Hematopoietic multipotent progenitor cell treated with erythropoietin and hydrocortisone succinate and interleukin-3 and kit ligand, for 15 days (in vitro differentiated cells): ENCODE measurements at regions not wholly inside any gene's neighbourhood (a gene's known extent, or its start where the extent isn't known, plus 50 kb on each side); places are given as distances from the start of the nearest gene placed in this dataset.

Experiments used
- DNase-seq: peaks from one replicate; pipeline ENCODE4 v3.0.0-alpha.2; 2015; ENCODE audit warnings: low spot score

DNA sequence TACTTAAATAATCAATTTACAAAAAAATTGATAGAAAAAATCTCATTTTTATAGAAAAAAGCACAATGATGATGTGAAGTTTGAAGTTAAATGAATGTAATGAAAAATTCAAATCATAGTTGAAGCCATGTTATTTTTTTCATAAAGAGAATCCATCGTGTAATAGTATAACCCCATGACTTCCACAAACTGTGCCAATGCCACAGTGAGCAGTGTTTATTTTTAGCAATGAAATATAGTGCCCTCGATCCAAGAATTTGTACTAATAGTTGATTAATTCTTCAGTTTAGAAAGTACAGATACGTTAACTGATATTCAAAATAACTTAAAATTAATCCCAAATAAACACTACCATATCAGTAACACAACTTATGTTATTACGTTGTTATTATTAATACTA, 225.9 kb downstream of the PTPRC start:
- DNase-seq, result no peak

DNA sequence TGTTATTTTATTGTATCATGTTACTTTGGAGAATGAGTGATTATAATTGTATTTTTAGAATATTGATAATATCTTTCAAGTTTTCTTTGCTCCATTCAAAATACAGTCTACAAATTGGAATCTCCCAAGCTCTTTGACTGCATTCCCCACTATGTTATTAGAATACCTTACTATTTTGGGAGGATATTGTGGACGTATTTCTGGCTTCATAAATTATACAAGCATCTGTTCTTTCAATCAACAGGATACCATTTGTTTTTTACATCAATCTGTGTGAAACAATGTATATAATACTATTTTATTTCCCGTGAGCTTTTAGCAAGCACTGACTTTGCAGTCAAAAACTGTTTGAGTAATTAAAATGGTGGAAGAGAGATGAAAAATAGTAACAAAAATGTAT, 226.5 kb downstream of the PTPRC start:
- no peak for DNase-seq

DNA sequence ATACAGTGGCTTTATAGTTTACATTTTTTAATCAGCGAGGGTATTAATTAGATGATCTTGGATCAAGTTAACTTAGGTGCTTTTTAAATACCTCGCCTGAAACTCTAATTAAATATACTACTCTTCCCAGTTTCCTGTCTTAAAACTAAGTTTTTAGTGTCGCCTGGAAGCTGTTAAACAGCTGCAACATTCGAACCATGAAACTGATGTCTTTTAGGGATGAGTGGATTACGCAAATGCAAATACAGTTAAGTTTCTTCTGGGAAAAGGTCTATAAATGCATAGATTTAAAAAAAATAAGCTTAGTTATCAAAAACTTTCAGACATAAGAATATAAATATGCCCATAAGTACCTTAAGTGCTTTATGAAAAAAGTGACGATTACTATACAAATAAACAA, 228.3 kb downstream of the PTPRC start:
- no peak for DNase-seq

DNA sequence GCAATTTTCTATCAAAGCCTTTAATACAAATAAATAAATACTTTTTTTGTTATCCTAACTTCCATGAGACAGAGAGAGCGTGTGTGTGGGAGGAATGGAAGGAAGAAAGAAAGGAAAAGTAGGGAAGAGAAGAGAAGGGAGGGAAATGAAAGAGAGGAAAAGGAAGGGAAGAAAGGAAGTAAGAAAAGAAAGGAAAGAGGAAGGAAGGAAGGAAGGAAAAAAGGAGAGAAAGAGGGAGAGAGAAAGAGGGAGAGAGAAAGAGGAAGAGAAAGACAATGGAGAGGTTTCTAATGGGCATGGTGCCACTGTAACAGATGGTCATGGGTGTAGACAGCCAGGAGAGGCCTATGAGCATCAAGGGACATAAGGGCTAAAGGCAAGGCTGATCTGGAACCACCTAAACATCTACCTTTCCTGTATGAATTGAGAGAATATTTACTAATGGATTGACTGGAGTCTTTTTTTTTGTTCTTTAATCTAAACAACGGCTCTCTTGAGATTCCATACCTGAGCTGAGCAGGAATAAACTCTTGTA, 234.9 kb downstream of the PTPRC start:
- no peak for DNase-seq

DNA sequence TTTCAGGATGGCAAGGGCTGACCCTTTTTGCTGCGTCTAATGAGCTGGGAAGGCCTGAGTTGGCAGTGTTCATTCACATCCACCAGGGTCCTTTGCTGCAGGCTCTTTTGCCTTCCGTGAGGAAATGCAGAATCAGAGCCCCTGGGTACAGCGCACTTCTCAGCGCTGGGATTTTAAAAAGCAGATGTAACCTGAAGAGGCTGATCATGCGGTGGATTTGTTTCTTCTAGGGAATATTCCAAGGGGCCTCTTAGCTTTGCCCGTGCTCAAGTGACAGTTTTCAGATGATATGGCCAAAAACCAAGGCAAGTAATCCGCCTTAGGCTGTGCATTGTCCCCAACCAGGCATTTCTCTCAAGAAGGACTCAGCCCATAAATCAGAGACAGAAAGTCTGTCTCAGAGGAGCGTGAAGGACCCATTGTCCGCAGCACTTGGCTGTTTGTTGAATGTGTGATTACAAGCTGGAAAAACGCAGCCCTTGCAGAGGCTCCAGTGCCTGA, 237.6 kb downstream of the PTPRC start:
- DNase-seq, result no peak

GRCh38 chr1:198878566-198878965, 239.7 kb downstream of the PTPRC start:
- no peak for DNase-seq

DNA sequence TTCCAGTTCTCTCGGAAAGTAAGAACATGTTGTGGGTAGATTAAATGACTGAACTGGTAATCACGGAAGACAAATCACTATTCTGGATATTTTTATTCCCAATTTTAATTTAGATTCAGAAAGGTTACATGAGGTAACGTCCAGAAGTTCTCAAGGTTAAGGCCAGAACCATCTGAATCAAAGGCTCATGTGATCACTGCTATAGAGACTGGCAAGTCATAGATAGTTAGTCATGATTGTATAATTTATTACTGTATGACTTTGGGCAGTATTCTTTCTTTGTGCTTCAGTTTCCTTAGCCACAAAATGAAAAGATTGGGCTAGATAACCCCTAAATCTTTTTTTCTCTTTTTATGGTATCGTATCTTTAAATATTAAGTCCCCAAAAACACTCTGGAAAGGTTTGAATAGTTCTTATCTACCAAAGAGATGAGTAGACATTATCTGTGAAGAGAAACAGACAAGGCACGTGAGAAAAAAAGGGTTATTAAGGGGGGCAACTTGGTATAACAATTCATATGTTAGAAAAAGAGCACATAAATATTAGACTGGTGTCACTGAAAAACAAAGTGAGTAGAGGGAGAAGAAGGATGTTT, 241.0 kb downstream of the PTPRC start:
- DNase-seq, result no peak

- no peak for DNase-seq
These were observed 241.6 kb downstream of the PTPRC start for GRCh38 chr1:198880397-198880796.

GRCh38 chr1:198880818-198881597, 242.2 kb downstream of the PTPRC start:
- DNase-seq, result no peak

GRCh38 chr1:198883184-198883583, 244.3 kb downstream of the PTPRC start:
- DNase-seq, result no peak

DNA sequence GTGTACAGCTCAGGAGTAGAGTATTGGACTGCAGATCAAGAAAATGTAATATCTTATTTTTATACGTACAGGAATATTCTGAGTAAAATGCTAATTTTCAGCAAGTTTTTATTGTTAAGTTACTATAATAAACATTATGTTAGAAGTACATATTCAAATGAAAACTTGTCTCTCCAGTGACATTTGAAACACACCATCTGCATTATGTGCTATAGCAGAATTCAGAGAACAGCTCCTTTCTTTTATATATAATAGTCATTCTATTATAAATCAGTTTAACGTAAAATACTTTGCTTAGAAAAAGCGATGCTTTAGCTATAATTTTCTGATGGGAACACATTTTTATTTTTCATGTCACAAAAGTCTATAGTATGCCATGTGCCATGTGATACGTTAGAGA, 249.0 kb downstream of the PTPRC start:
- DNase-seq, result no peak

- DNase-seq, result no peak
These were observed 249.6 kb downstream of the PTPRC start for GRCh38 chr1:198888379-198888943.

GRCh38 chr1:198889101-198889500, 250.3 kb downstream of the PTPRC start:
- no peak for DNase-seq

GRCh38 chr1:198889749-198890148, 250.9 kb downstream of the PTPRC start:
- no peak for DNase-seq

GRCh38 chr1:198890214-198890930, 251.5 kb downstream of the PTPRC start:
- DNase-seq, result no peak

DNA sequence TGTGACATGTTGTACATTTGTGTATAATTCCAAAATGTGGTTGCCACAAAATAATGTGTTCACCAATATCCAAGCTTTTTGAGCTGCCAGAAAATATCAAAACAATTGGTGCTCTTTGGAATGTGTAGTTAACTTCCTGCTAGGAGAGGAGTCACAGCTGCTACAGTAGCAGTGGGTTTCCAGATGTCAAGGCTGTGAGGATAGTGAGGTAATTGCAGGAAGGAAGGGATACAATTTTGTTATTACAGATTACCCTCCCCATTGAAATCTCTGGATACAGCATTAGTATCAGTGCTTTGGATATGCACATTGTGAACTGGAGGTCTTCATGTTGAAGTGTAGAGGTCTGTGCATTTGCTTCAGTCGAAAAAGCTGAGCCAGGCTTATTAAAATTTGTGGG, 253.2 kb downstream of the PTPRC start:
- no peak for DNase-seq

- DNase-seq, result no peak
These were observed 254.3 kb downstream of the PTPRC start for GRCh38 chr1:198893141-198893540.

GRCh38 chr1:198893763-198894444, 255.1 kb downstream of the PTPRC start:
- no peak for DNase-seq

- DNase-seq, result no peak
These were observed 262.4 kb downstream of the PTPRC start for GRCh38 chr1:198901266-198901665.

GRCh38 chr1:198902655-198903054, 263.8 kb downstream of the PTPRC start:
- DNase-seq, result no peak

DNA sequence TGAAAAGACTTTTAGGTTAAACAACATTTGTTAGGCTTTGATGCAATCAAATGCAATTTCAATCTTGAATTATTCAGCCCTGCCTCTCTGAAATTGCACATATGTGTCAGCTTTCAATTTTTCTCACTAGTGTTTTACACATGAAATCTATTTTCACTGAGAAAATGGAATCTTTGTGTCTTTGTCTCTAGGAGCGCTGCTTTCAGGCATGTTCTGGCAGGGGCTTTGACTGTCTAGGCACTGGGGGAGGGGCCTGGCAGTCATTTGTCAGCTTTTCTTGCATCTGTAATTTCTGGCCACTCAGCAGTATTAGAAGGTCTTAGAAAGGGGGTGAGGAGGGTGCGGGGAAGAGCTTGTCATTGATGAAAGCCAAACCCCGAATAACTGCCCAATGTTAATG, 264.4 kb downstream of the PTPRC start:
- DNase-seq, result no peak

DNA sequence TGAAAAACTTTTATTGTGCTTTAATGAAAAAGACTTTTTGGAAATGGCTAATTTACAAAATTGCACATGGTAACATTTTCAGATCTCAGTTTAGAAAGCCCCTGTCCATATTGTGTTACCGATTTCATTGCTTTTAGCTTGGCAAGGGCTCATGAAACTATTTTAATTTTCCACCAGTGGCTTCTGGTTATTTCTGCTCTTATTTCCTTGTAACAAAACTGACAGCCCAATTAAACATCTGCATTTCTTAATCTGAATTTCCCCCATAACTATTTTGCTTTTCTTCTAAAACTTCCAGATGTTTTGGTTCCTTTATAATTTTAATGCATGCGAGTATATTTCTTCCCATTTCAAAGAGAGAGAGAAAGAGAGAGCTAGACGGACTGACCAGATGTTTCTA, 264.8 kb downstream of the PTPRC start:
- DNase-seq, result no peak
